ENCODE measurements at regions not wholly inside any gene's neighbourhood (a gene's known extent, or its start where the extent isn't known, plus 50 kb on each side); places are given as distances from the start of the nearest gene placed in this dataset.
A peak's percentile ranks its signal among the peaks of the same experiment; 100 is the strongest.

GRCh38 chr18:76688724-76689472 lies 133.5 kb upstream of the ZNF236 start:
- Histone ChIP-seq H3K4me3 (no peak overlapping the region), H3K9me3 (no peaks in the 10 kb centered on the region), H3K27ac (no peak overlapping the region), H3K27me3 (peaks cover 14% of the 10 kb centered on the region), H3K36me3 (no peaks in the 10 kb centered on the region), H3K4me1 (peaks cover 0 to 8% (median 0%) of the 10 kb centered on the region in 4 donors)
- DNase-seq, result no peak
- TF ChIP-seq POLR2A (IDR thresholded peaks at IDR 0.05) (no peak), POLR2AphosphoS5 (IDR thresholded peaks at IDR 0.05) (no peak), EP300 (IDR thresholded peaks at IDR 0.05; ENCODE audit: low read depth) (no peak), CTCF (IDR thresholded peaks at IDR 0.05) (no peak)
- 61 to 64% methylated on average over 4 to 15 of the region's 15 CpGs for WGBS, 2 donors (ENCODE audit: low coverage in 1 of 2)
- in situ Hi-C loops (cut with MboI; ENCODE audit: low pct_ligation_motif_present in 1 of 4, low pct_unique_long_range_greater_than_20kb in 1 of 4, low sequenced_read_pairs in 3 of 4) (loop anchor here in 1 of 4 donors (10.0 kb wide), 1 partner anchor 284 kb away; no protein-coding TSS in a partner anchor), intact Hi-C loops (cut with DNase I; ENCODE audit: low total_unique reads) (no loop called here)

GRCh38 chr18:76687304-76687962 lies 134.9 kb upstream of the ZNF236 start:
- Histone ChIP-seq H3K4me1 (peaks cover 0 to 8% (median 0%) of the 10 kb centered on the region in 4 donors), H3K27me3 (peaks cover 14% of the 10 kb centered on the region), H3K27ac (peak overlapping the region in 2 of 4 donors; percentile 21 to 41), H3K9me3 (no peaks in the 10 kb centered on the region), H3K36me3 (no peaks in the 10 kb centered on the region), H3K4me3 (no peak overlapping the region)
- TF ChIP-seq CTCF (IDR thresholded peaks at IDR 0.05), result no peak
- TF ChIP-seq POLR2AphosphoS5 (IDR thresholded peaks at IDR 0.05), result no peak
- TF ChIP-seq EP300 (IDR thresholded peaks at IDR 0.05; ENCODE audit: low read depth), result no peak
- TF ChIP-seq POLR2A (IDR thresholded peaks at IDR 0.05), result no peak
- intact Hi-C loops (cut with DNase I; ENCODE audit: low total_unique reads), result no loop called here
- WGBS, 2 donors (ENCODE audit: low coverage in 1 of 2), result 64 to 75% methylated on average over 5 to 10 of the region's 10 CpGs
- DNase-seq, result no peak
- in situ Hi-C loops (cut with MboI; ENCODE audit: low pct_ligation_motif_present in 1 of 4, low pct_unique_long_range_greater_than_20kb in 1 of 4, low sequenced_read_pairs in 3 of 4), result loop anchor here in 1 of 4 donors (10.0 kb wide), 1 partner anchor 283 kb away; no protein-coding TSS in a partner anchor

- no peak overlapping the region for H3K4me3 ChIP-seq
- peak; percentile 52 for DNase-seq
- peak overlapping the region in 3 of 4 donors; percentile 21 to 41 (median 41) for H3K27ac ChIP-seq
- no peaks in the 10 kb centered on the region for H3K9me3 ChIP-seq
- peaks cover 0 to 8% (median 0%) of the 10 kb centered on the region in 4 donors for H3K4me1 ChIP-seq
- peaks cover 14% of the 10 kb centered on the region for H3K27me3 ChIP-seq
- in situ Hi-C loops (cut with MboI; ENCODE audit: low pct_ligation_motif_present in 1 of 4, low pct_unique_long_range_greater_than_20kb in 1 of 4, low sequenced_read_pairs in 3 of 4), result loop anchor here in 1 of 4 donors (10.0 kb wide), 1 partner anchor 282 kb away; no protein-coding TSS in a partner anchor
- intact Hi-C loops (cut with DNase I; ENCODE audit: low total_unique reads), result no loop called here
- no peaks in the 10 kb centered on the region for H3K36me3 ChIP-seq
- WGBS, 2 donors (ENCODE audit: low coverage in 1 of 2), result 17% methylated on average over 11 of the region's 11 CpGs; no CpG with 5 or more reads in 1 of the 2 donors
- TF ChIP-seq POLR2AphosphoS5 (IDR thresholded peaks at IDR 0.05) (no peak), CTCF (IDR thresholded peaks at IDR 0.05) (peak; percentile 51 to 58 (median 56)), EP300 (IDR thresholded peaks at IDR 0.05; ENCODE audit: low read depth) (no peak)
These were observed 135.6 kb upstream of the ZNF236 start for GRCh38 chr18:76686737-76687231.

- H3K27me3 ChIP-seq, result peaks cover 14% of the 10 kb centered on the region
- no peak for TF ChIP-seq CTCF (IDR thresholded peaks at IDR 0.05)
- TF ChIP-seq EP300 (IDR thresholded peaks at IDR 0.05; ENCODE audit: low read depth), result no peak
- no peak for TF ChIP-seq POLR2A (IDR thresholded peaks at IDR 0.05)
- no peak for TF ChIP-seq POLR2AphosphoS5 (IDR thresholded peaks at IDR 0.05)
- intact Hi-C loops (cut with DNase I; ENCODE audit: low total_unique reads), result no loop called here
- H3K36me3 ChIP-seq, result no peaks in the 10 kb centered on the region
- in situ Hi-C loops (cut with MboI; ENCODE audit: low pct_ligation_motif_present in 1 of 4, low pct_unique_long_range_greater_than_20kb in 1 of 4, low sequenced_read_pairs in 3 of 4), result loop anchor here in 1 of 4 donors (10.0 kb wide), 1 partner anchor 281 kb away; no protein-coding TSS in a partner anchor
- no peaks in the 10 kb centered on the region for H3K9me3 ChIP-seq
- DNase-seq, result no peak
- 92% methylated on average over 8 of the region's 8 CpGs; no CpG with 5 or more reads in 1 of the 2 donors for WGBS, 2 donors (ENCODE audit: low coverage in 1 of 2)
- H3K27ac ChIP-seq, result no peak overlapping the region
- H3K4me3 ChIP-seq, result no peak overlapping the region
- peaks cover 0 to 8% (median 0%) of the 10 kb centered on the region in 4 donors for H3K4me1 ChIP-seq
These were observed 136.5 kb upstream of the ZNF236 start for GRCh38 chr18:76685860-76686259.

Data from transverse colon (tissue), 4 donors.